ENCODE measurements at regions not wholly inside any gene's neighbourhood (a gene's known extent, or its start where the extent isn't known, plus 50 kb on each side); places are given as distances from the start of the nearest gene placed in this dataset.
A peak's percentile ranks its signal among the peaks of the same experiment; 100 is the strongest.

DNA sequence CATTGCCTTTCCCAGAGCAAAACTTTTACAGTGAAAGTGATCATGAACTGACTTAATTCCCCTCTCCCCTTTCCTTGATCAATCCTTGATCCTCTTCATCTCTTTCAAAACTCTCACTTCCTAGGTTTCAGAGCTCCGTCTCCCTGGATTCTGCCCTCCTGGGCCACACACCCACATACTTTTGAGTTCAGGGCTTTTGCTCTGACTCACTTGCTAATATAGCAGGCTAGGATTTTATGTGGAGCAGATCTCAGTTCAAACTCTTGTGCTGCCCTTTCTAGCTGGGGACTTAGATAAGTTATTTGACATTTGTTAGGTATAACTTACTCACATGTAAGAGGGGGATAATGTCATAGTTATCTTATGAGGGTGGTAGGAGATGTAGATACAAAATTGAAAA, 109.1 kb upstream of the MLIP start:
- ATAC-seq (no peak), DNase-seq (no peak)
- intact Hi-C loops (cut with DNase I, micrococcal nuclease): no loop called here

DNA sequence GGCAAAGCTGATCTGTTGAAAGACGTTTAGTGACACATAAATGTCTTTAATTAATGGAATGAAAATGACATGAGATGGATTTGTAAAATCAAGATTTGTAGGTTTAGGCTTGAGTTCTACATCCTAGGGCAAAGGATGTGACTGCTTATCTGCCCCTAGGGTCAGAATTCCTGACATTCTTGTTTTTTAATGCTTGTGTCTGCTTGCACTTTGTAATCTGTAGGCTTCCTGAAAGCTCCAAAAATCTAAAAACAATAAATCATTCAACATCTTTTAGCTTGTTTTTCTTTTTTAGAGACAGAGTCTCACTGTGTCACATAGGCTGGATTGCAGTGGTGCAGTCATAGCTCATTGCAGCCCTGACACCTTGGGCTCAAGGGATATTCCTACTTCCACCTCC, 107.9 kb upstream of the MLIP start:
- DNase-seq: no peak
- intact Hi-C loops (cut with DNase I, micrococcal nuclease): no loop called here
- no peak for ATAC-seq

DNA sequence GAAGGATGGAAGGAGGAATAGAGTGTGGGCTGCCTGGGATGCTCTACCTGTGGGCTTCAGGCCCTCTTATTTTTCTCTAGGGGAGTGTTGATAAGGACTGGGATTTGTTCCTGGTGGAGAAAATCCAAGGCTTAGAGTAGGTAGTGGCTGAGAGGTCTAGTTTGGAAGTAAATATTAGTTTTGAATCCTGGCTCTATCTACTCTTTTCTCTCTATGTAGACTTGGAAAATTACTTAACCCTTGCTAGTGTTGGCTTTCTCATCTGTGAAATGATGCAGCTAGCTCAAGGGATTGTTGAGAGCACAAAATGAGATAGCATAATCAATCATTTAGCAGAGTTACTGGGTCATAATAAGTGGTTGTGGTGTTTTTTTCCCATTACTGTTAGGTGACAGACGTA, 102.7 kb upstream of the MLIP start:
- intact Hi-C loops (cut with DNase I, micrococcal nuclease): no loop called here
- DNase-seq (no peak), ATAC-seq (no peak)

DNA sequence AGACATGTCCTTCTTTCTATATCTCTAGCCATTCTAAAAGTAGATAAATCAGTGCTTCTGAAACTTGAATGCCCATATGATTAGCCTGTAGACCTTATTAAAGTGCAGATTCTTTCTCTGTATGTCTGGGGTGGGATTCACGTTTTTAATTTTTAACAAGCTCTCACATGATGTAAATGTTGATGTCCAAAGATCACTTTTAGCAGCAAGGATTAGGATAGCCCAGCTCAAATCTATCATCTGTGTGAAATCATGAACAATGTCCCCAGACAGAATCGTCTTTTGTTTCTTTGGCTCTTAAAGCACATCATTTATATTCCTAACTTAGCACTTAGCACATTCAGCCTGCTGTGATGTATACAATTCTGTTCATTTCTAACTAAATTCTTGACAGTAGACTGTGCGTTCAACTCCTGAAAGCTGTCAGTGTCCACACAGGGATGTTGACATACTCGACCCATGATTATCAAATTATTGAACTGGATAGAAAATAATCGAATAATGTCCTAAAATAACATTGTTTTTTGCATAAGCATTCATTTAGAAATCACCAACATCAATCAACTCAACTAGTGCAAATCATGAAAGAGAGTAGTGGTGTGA, 102.1 kb upstream of the MLIP start:
- DNase-seq (no peak), ATAC-seq (no peak)
- intact Hi-C loops (cut with DNase I, micrococcal nuclease): no loop called here

DNA sequence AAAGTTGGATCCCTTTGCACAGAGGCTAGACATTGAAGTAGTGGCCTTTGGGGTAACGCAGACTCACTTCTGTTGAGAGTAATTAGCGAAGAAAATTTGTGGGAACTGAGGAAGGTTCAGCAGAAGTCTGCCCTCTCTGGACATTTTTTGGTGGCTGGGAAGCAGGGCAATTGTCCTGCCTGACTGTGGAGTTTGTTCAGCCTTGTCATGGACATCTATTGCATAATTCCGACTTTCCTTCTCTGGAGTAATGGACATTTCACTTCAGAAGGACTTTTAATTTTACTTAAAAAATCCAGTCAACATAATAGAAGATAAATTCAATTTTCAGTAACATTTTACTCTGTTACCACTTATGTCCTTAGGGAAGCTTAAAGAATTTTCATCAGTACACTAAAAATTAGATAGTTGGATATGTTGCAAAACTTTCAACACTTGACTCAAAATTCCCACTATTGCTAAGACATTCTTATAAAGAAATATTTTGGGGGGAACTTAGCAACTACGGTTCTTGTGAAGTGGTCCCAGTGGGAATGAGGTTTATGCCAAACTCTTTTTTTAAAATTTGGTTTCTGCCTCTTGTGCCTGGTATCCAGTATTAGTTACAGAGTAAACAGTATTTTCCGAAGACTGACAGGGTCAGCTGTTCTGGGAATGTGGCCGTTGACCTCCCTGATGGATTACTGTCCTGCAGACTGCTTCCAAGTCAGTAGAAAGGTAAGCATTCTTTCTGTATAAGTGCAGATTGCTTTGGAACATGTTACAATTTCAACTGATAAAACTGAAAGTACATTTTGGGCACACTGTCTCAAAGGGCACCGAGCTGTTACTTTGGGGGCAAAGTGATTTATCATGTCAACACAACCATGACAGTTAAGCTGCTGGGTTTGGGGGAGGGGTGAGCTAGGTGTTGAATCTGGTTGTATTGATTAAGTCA, 100.6 kb upstream of the MLIP start:
- no peak for DNase-seq
- intact Hi-C loops (cut with DNase I, micrococcal nuclease): no loop called here
- ATAC-seq: peak; percentile 34

DNA sequence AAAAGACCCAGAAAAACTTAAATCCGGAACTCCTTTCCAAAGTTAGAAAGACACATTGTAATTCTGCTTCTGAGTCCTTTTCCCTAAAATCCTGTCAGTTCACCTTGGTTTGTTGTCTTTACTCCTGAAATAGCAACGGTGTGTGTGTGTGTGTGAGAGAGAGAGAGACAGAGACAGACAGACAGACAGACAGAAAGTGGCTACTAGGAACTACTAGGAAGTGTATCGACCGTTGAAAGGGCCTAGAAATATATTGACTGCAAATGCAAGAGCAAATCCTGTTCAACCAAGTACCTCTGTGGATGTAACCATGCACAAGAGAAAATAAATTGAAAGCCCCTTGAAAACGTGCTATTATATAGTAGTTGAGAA, 100.0 kb upstream of the MLIP start:
- DNase-seq (no peak), ATAC-seq (no peak)
- intact Hi-C loops (cut with DNase I, micrococcal nuclease): no loop called here

DNA sequence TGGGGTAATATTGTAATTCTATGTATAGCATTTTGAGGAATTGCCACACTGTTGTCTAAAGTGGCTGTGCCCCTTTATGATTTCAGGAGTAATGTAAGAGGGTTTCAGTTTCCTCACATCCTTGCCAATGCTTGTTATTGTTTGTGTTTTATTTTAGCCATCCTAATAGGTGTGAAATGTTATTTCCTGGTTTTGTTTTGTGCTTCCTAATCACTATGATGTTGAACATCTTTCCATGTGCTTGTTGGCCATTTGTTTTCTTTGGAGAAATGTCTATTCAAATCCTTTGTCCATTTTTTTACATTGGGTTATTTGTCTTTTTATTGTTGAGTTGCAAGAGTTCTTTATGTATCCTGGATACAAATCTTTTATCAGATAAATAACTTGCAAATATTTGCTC, 97.3 kb upstream of the MLIP start:
- DNase-seq (no peak), ATAC-seq (no peak)
- intact Hi-C loops (cut with DNase I, micrococcal nuclease): no loop called here

DNA sequence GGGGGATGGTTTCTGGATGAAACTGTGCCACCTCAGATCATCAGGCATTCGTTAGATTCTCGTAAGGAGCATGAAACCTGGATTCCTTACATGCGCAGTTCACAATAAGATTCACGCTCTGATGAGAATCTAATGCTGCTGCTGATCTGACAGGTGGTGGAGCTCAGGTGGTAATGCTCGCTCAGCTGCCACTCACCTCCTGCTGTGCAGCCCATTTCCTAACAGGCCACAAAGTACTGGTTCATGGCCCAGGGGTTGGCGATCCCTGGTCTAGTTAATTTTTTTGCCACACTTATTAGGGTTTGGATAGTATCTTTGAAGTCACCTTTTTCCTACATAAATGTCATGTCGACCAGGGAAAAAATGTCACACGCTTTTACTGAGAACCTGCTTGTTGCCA, 96.8 kb upstream of the MLIP start:
- ATAC-seq (no peak), DNase-seq (no peak)
- intact Hi-C loops (cut with DNase I, micrococcal nuclease): no loop called here

DNA sequence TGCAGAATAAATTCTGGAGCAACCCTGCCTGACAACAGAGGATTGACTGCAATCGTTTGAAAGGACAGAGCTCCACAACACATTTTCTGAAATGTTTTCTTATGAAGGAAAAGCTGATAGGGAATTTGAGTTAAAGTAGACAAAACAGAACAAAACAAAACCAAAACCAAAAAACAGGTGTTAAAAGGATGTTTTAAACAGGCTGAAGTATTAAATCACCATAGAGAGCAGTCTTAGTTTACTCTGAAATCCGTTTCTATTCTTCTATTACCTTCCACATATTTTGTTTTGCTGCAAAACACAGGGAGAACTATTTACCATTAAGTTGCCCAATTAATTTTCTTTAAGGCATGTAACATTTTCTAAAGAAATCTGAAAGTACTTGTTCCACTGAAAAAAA, 93.4 kb upstream of the MLIP start:
- DNase-seq (no peak), ATAC-seq (no peak)
- intact Hi-C loops (cut with DNase I, micrococcal nuclease): no loop called here

DNA sequence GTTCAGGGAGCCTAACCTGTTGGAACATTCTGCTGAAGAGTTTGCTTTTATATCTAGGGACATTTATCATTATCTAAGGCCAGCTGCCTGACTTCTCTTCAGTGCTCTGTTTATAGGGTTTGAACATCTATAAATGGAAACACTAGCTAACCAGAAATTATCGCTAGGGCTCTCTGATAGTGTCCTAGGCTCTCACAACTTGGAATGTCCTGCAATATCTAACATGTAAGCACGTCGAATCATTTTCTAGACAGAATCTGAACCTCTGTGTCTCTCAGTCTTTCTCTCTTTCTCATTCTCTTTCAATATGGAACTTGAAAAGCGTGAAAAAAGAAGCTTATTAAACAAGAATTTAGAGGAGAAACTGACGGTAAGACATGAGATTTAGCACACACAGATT, 92.5 kb upstream of the MLIP start:
- ATAC-seq (no peak), DNase-seq (no peak)
- intact Hi-C loops (cut with DNase I, micrococcal nuclease): no loop called here

DNA sequence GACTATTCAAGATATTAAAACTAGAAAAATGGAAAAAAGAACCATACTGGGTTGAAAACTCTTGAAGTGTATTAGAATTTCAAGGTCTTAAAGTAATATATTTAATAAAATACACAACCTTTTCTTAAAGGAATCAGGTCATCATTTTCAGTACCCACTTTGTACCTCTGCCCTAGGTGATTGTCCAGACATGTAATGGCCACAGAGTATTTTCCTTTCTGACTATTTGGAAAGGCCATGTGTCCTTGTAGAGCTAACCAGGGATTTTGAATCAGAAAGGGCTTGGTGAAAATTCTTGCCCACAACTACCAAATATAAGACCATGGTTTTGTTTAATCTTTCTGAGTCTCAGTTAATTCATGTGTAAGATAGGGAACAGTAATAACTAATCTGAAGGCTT, 91.4 kb upstream of the MLIP start:
- intact Hi-C loops (cut with DNase I, micrococcal nuclease): no loop called here
- no peak for ATAC-seq
- no peak for DNase-seq

DNA sequence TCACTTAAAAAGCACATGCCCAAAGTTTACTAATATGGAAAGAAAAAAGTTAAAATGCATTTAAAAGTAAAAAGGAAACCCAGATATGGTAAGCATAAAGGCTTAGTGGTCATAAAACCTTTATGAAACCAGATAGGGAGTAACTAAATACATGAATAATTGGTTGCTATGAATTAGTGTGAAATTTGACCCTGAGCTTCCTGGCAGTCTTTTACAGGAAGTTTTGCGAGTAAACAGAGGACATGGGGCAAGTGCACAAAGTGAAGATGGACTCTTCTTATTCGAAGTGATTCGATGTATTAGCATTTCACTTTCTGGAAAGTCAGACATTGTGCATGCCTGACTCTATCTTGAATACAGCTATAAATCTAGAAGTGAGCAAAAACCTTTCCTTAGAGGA, 90.9 kb upstream of the MLIP start:
- DNase-seq (no peak), ATAC-seq (peak; percentile 61)
- intact Hi-C loops (cut with DNase I, micrococcal nuclease): no loop called here

DNA sequence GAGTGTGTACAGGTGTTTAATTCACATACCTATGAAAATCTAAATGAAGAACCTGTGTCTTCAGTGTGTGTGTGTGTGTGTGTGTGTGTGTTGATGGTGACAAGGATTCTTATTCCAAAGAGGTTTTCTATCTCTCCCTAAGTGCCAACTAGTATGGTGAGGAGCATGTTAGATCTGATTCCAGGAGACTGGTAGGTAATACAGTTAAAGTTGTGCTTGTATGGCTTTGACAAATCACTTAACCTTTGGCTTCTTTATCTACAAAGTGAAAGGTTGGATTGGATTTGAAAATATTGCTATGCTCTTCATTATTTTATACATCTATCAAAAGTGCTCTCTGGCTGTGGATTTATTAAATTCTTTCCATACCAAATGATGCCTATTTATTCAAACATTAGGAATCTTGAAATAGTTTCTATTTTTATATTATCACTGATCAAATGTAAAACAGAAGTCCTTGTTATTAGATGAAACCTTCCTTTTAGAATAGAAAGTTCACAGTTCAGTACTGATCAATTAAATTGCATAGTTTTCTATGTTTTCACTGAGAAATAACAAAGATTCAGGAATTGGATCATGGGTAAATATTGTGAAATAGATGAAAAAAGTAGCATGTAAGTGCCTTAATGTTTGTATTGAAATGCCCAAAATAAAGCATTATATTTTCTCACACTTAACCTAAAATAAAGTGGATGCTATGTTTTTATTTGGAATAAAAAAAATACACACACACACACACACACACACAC, 84.4 kb upstream of the MLIP start:
- ATAC-seq (no peak), DNase-seq (no peak)
- intact Hi-C loops (cut with DNase I, micrococcal nuclease): no loop called here

DNA sequence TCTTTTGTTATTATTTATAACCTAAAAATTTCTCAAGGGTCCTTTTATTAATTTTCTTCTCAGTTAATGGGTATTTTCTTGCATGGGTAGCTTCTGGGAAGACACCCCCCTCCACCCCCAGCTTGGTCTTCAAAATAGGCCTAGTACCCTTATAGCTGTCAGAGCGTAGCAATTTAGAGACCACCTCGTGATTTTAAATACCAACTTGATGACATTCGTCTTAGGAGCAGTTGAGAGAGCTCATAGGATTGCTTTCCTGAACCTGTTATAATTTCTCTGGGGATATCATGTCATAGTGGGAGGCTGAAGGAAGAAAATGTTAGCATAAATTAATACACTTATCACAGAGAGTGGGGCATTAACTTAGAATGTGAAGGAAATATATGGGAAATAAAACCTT, 83.1 kb upstream of the MLIP start:
- ATAC-seq (no peak), DNase-seq (no peak)
- intact Hi-C loops (cut with DNase I, micrococcal nuclease): no loop called here

DNA sequence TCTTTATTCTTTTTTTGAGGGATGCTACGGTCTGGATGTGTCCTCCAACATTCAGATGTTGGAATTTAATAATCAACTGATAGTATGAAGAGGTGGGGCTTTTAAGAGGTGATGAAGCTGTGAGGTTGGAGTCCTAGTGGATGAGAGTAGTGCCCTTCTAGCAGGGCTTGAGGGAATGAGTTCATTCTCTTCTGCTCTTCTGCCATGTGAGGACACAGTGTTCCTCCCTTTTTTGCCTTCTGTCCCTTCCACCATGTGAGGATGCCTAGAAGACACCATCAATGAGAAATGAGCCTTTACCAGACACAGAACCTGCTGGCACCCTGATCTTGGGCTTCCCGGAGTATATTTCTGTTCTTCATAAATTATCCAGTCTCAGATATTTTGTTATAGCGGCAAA, 82.1 kb upstream of the MLIP start:
- no peak for ATAC-seq
- intact Hi-C loops (cut with DNase I, micrococcal nuclease): no loop called here

DNA sequence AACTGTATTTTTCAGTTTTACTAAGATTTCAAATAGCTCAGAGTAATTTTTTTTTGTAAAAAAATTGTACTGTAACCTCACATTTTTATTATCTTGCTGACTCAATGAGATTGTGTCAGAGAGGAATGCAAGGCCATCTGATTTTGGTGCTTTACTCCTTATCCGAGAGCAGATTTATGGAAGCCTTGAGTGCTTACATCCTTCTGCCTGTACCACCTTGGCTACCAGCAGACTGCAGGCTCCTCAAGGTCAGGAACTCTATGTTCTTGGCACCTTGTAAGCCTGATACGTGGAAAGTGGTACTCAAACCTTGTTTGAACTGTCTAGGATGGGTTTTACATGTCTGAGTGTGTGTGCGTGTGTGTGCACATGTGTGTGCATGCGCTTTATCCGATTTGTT, 80.1 kb upstream of the MLIP start:
- DNase-seq (no peak), ATAC-seq (no peak)
- intact Hi-C loops (cut with DNase I, micrococcal nuclease): no loop called here

More for the DNA sequence above, 82.1 kb upstream of the MLIP start:
- no peak for DNase-seq

DNA sequence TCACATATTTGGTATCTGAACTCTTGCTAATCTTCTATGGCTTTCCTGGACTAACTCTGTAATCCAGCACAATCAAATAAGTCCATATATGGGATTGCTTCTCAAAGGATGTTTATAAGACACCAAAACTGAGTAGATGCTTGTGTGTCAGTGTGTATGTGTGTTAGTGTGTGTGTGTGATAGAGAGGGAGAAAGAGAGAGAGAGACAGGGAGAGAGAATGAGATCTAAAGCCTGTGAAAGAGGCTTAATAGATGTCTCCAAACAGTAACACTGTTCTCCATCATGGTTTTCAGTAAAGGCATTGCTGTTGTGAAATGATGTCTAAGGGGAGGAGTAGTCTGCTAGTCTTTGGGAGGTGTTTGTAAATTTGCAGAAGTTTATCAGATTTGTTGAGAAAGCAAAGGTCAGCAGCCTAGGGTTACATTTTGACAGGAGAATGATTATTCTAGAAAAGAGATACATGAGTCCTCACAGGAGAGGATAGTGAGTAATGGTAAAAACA, 73.9 kb upstream of the MLIP start:
- DNase-seq (no peak), ATAC-seq (no peak)
- intact Hi-C loops (cut with DNase I, micrococcal nuclease): no loop called here

DNA sequence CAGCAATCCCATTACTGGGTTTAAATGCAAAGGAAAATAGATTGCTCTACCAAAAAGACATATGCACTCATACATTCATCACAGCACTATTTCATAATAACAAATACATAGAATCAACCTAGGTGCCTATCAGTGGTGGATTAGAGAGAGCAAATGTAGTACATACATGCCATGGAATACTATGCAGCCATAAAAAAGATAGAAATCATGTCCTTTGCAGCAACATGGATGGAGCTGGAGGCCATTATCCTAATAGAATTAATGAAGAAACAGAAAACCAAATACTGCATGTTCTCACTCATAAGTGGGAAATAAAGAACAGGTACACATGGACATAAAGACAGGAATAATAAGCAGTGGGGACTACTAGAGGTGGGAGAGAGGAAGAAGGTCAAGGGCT, 70.7 kb upstream of the MLIP start:
- DNase-seq (no peak), ATAC-seq (no peak)
- intact Hi-C loops (cut with DNase I, micrococcal nuclease): no loop called here

DNA sequence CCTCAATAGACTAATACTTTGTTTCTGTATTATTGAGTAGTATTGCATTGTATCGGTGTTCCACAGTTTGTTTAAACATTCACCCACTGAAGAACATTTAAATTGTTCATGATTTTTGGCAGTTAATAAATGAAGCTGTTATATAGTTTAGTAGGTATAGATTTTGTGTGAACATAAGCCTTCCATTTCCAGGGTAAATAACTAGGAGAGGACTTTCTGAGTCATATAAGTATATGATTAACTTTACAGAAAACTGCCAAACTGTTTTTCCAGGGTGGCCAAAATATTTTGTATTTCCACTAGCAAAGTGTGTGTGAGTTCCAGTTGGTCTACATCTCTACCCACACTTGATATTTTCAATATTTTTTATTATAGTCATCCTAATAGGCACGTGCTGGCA, 70.0 kb upstream of the MLIP start:
- peak; percentile 74 for ATAC-seq

DNA sequence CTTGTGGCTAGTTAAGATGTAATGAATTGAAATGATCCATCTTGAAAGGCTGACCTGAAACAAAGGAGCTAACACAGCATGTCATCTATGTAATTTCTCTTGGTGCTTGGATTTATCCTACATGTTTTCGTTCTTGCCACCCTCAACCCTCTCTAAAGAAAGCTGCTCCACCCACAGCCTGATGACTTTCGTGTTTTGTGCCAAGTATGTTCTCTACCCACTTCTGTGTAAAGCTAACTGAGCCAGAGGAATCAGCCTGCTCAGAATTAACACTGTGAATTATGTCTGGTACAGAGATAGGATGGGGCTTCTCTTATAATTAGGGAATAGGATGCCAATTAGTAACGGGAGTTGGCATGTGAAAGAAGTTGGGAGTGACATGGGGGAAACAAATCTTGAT, 67.9 kb upstream of the MLIP start:
- ATAC-seq (no peak), DNase-seq (no peak)
- intact Hi-C loops (cut with DNase I, micrococcal nuclease): no loop called here

More for the DNA sequence above, 70.0 kb upstream of the MLIP start:
- intact Hi-C loops (cut with DNase I, micrococcal nuclease): no loop called here
- no peak for DNase-seq

All from left colon (tissue), 2 donors.